Frontal cortex (tissue), 3 donors: ENCODE measurements at regions not wholly inside any gene's neighbourhood (a gene's known extent, or its start where the extent isn't known, plus 50 kb on each side); places are given as distances from the start of the nearest gene placed in this dataset.
"Not testable (repeated sequence)": the region's sequence is repeated elsewhere in the genome, so short reads cannot be mapped to it uniquely, and the experiment has no call there.

ENCODE experiments used
- DNase-seq, 2 donors: peaks; one replicate each; pipeline ENCODE4 v3.0.0; 2012; ENCODE audit warnings: low spot score in 2 of 2
- FAIRE-seq: peaks from 2 replicates; lab custom pipeline; 2012; peaks lifted over from hg19 to GRCh38; lab: Jason Lieb, UNC
- donor health status: control.
- donor health status: control.
- donor health status: control.

GRCh38 chr6:4632421-4632820, 143.8 kb upstream of the CDYL start:
- DNase-seq = no peak

GRCh38 chr6:4629789-4630188, 146.4 kb upstream of the CDYL start:
- not testable (repeated sequence) for FAIRE-seq, DNase-seq

More at GRCh38 chr6:4632421-4632820, 143.8 kb upstream of the CDYL start:
- no peak for FAIRE-seq

GRCh38 chr6:4625557-4625956, 150.6 kb upstream of the CDYL start:
- no peak for FAIRE-seq

GRCh38 chr6:4624726-4625125, 151.5 kb upstream of the CDYL start:
- FAIRE-seq (no peak), DNase-seq (no peak)

More at GRCh38 chr6:4625557-4625956, 150.6 kb upstream of the CDYL start:
- no peak for DNase-seq

GRCh38 chr6:4620284-4621151, 155.7 kb upstream of the CDYL start:
- no peak for DNase-seq
- no peak for FAIRE-seq

- no peak for FAIRE-seq
- no peak for DNase-seq
These were observed 159.9 kb upstream of the CDYL start for GRCh38 chr6:4616311-4616710.

GRCh38 chr6:4615891-4616290, 160.3 kb upstream of the CDYL start:
- DNase-seq = no peak
- FAIRE-seq = no peak

- no peak for FAIRE-seq
These were observed 161.0 kb upstream of the CDYL start for GRCh38 chr6:4615231-4615630.

GRCh38 chr6:4614637-4615036, 161.6 kb upstream of the CDYL start:
- FAIRE-seq (no peak), DNase-seq (no peak)

More at GRCh38 chr6:4615231-4615630, 161.0 kb upstream of the CDYL start:
- no peak for DNase-seq

GRCh38 chr6:4613795-4614194, 162.4 kb upstream of the CDYL start:
- no peak for DNase-seq
- no peak for FAIRE-seq

GRCh38 chr6:4613381-4613780, 162.8 kb upstream of the CDYL start:
- FAIRE-seq (no peak), DNase-seq (no peak)

- FAIRE-seq = no peak
- no peak for DNase-seq
These were observed 163.5 kb upstream of the CDYL start for GRCh38 chr6:4612636-4613171.

- FAIRE-seq (no peak), DNase-seq (no peak)
These were observed 164.6 kb upstream of the CDYL start for GRCh38 chr6:4611429-4612129.

GRCh38 chr6:4610256-4610655, 165.9 kb upstream of the CDYL start:
- no peak for DNase-seq
- FAIRE-seq = no peak

GRCh38 chr6:4608361-4609115, 167.7 kb upstream of the CDYL start:
- no peak for DNase-seq

GRCh38 chr6:4607793-4608192, 168.4 kb upstream of the CDYL start:
- DNase-seq (no peak), FAIRE-seq (no peak)

More at GRCh38 chr6:4608361-4609115, 167.7 kb upstream of the CDYL start:
- FAIRE-seq = no peak

GRCh38 chr6:4606821-4607704, 169.1 kb upstream of the CDYL start:
- no peak for DNase-seq
- FAIRE-seq = no peak

- no peak for FAIRE-seq
These were observed 170.2 kb upstream of the CDYL start for GRCh38 chr6:4606016-4606415.

GRCh38 chr6:4603856-4604369, 172.3 kb upstream of the CDYL start:
- no peak for DNase-seq
- no peak for FAIRE-seq

More at GRCh38 chr6:4606016-4606415, 170.2 kb upstream of the CDYL start:
- no peak for DNase-seq
